ENCODE measurements at regions not wholly inside any gene's neighbourhood (a gene's known extent, or its start where the extent isn't known, plus 50 kb on each side); places are given as distances from the start of the nearest gene placed in this dataset.
"Not testable (repeated sequence)": the region's sequence is repeated elsewhere in the genome, so short reads cannot be mapped to it uniquely, and the experiment has no call there.

DNA sequence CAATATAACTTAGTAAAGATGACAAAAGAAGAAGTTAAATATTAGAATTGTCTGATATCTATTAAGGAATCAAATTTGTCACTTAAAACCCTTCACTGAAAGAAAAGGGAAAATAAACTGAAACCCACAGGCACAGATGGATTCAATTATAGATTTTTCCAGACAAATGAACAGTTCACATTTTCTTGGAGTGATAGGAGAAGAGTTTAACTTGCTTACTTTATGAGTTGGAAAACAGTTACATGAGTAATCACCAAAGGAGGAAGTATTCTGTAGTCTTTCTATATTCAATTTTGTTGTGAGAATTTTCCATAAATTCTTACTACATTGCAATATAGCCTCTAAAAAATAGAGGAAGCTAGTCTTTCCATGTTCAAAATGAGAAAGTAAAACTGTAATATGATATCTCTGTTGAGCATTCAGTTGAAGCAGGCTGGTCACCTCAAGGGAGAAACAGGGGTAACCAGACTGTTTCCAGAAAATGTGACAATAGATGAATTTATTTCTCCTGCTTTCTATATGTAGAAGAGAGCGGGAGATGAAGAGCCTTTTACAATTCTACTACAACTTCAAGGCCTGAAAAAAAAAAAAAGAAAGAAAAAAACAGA is 330.3 kb upstream of the EPHA5 start:
- intact Hi-C loops (cut with DNase I) = no loop called here
- ATAC-seq = no peak
- DNase-seq = no peak

GRCh38 chr4:65999518-65999871 is 329.2 kb upstream of the EPHA5 start:
- intact Hi-C loops (cut with DNase I) = no loop called here
- DNase-seq (no peak), ATAC-seq (no peak)

DNA sequence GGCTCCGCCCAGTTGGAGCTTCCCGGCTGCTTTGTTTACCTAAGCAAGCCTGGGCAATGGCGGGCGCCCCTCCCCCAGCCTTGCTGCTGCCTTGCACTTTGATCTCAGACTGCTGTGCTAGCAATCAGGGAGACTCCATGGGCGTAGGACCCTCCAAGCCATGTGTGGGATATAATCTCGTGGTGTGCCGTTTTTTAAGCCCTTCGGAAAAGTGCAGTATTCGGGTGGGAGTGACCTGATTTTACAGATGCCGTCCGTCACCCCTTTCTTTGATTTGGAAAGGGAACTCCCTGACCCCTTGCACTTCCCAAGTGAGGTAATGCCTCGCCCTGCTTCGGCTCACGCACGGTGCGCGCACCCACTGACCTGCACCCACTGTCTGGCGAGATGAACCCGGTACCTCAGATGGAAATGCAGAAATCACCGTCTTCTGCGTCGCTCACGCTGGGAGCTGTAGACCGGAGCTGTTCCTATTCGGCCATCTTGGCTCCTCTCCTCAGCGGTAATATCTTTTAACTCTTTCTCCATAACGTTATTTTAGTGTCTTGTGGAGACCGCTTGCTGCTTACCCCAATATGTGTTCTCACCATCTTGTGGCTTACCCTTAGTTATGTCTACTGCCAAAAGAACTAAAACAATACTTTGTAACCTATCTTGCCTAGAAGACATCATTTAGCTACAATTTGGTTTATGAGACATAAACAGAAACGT is 328.7 kb upstream of the EPHA5 start:
- DNase-seq; intact Hi-C loops (cut with DNase I); ATAC-seq: not testable (repeated sequence)

DNA sequence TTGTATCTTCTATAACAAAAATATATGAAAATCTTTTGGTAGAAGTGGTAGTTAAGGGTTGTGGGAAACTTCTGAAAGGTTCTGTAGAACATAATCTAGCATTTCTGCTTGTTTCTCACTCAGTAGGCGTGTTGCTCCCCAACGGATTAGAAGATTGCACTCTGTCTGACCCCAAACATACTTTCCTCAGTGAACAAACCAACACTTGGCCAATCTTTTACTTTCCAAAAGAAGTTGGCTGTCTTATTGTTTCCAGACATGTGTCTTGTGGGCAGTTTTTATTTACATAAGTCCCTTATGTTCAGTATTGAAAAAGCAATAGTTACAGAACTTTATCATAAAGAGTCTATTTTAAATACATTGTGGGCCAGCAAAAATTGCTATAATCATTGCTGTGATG is 312.8 kb upstream of the EPHA5 start:
- ATAC-seq = peak; percentile 48 to 63
- intact Hi-C loops (cut with DNase I) = no loop called here

DNA sequence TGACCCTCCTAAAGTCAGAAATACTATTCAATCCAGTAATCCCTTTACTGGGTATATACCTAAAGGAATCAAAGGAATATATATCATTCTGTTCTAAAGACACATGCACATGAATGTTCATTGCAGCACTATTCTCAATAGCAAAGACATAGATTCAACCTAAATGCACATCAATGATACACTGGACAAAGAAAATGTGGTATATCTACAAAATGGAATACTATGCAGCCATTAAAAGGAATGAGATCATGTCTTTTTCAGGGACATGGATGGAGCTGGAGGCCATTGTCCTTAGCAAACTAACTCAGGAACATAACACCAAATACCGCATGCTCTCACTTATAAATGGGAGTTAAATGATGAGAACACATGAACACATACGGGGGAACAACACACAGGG is 306.0 kb upstream of the EPHA5 start:
- ATAC-seq (no peak), DNase-seq (no peak)
- intact Hi-C loops (cut with DNase I) = no loop called here

More for the DNA sequence above, 312.8 kb upstream of the EPHA5 start:
- DNase-seq = no peak

DNA sequence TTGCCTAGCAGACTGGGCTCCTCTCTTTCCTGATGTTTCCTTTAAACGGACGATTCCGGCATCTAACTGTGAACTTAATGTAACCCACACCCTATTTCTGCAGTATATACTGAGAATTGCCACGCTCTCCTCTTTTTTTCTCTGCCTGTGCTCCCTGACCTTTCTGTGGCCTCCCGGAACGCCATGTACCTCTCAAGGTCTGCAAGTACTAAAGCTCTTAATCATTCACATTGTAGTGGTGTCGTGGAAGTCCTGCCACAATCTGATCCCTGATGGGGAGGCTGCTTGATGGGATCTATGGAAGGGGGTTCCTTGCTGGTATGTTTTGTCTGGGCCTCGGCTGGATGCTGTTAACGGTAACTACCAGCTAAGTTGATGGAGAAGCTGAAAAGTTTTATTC is 302.9 kb upstream of the EPHA5 start:
- no peak for ATAC-seq
- no peak for DNase-seq
- intact Hi-C loops (cut with DNase I) = no loop called here

GRCh38 chr4:65971686-65972085 is 301.4 kb upstream of the EPHA5 start:
- no peak for ATAC-seq
- intact Hi-C loops (cut with DNase I) = no loop called here

DNA sequence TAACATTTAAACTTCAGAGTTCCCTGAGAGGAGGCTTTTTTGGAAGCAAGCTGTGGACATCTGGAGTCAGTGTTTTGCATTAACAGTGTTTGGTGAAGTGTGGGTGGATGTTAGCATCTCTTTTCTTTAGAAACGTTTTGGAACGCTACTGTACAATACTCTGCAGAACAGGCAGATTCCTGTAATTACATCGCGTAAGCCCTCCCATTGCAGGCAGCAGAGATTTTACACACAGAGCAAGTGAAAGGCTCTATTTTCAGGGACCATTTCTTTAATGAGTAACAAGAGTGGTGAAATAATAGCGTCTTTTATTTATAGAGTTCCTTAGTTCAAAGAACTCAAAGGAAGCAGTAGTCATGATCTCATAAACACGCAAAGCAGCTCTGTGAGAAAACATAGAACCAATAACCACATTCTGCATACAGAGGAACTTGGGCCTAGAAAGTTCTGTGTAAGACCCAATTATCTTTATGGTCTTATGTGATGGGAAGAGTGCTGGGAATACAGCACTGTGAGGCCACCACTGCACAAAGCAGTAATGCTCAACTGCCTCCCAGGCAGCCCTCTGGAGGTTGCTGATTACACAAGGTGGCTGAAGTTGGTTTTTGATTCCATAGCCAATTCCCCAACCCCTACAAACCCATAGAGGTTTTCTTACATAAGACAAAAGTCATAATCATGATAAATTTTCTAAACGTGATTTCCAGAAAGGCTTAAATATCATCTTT is 298.7 kb upstream of the EPHA5 start:
- peak in 1 of 2 donors; percentile 68 for ATAC-seq
- no peak for DNase-seq
- intact Hi-C loops (cut with DNase I) = no loop called here

More at GRCh38 chr4:65971686-65972085, 301.4 kb upstream of the EPHA5 start:
- DNase-seq = no peak

DNA sequence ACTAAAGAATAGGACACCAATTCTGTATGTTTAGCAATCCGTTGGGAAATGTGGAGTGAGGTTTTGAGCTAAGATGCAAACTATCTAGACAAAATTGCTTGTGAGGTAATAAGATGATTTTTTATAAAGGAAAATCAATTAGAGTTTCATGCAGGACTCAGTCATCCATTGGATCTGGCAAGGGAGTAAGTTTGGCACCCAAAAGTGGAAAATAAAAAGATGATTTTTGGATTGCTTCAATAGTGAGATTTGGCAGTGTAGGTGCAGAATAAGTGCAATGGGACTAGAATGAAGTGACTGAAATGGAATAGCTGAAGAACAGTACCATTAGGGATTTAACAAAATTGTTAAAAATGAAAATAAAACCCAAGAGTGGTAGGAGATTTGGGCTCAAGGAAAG is 290.5 kb upstream of the EPHA5 start:
- intact Hi-C loops (cut with DNase I) = no loop called here
- DNase-seq (no peak), ATAC-seq (no peak)

DNA sequence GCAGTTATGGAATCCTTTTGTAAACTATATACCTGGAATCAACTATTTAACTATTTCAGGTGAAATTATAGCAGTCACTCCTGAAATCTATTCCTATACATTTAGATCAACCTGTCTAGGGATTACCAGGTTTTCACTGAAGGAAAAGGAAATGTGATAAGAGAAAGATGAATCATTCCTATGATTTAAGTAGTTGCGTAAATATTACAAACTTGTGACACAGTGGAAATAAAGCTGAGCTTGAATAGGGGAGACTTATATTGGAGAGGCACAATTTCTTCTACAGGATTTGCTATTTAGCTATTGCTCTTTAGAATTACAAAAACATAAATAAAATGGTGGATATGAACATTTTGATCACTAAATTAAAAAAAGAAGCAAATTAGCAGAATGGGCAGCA is 284.1 kb upstream of the EPHA5 start:
- DNase-seq = no peak
- intact Hi-C loops (cut with DNase I) = no loop called here
- ATAC-seq = no peak

- intact Hi-C loops (cut with DNase I) = no loop called here
- ATAC-seq (no peak), DNase-seq (no peak)
Observed at GRCh38 chr4:65951177-65951576, 280.9 kb upstream of the EPHA5 start.

GRCh38 chr4:65943076-65943475 is 272.8 kb upstream of the EPHA5 start:
- intact Hi-C loops (cut with DNase I) = no loop called here
- no peak for ATAC-seq
- DNase-seq = no peak

DNA sequence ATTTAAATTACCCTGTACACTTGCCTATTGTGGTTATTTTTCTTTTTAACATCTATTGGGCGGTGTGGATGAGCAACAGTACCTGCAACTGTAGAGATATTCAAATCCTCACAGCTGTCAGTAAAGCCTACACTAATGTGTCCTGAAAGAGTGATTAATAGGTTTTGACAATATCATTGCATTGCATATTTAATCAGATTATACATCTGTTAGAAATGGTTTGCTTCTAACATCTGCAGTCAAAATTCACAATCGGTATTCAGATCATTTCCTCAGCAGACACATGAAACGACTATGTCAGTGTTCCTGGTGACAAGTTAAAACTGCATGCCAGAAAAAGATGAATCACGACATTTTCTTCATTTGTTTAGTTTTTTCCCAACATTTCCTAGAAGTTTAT is 254.6 kb upstream of the EPHA5 start:
- no peak for DNase-seq
- no peak for ATAC-seq
- intact Hi-C loops (cut with DNase I) = no loop called here

GRCh38 chr4:65923616-65924015 is 253.3 kb upstream of the EPHA5 start:
- no peak for DNase-seq
- ATAC-seq = no peak
- intact Hi-C loops (cut with DNase I) = no loop called here

GRCh38 chr4:65921180-65921579 is 250.9 kb upstream of the EPHA5 start:
- intact Hi-C loops (cut with DNase I) = no loop called here
- ATAC-seq (no peak), DNase-seq (no peak)

- no peak for DNase-seq
- ATAC-seq = no peak
- intact Hi-C loops (cut with DNase I) = no loop called here
Observed at GRCh38 chr4:65918872-65919271, 248.6 kb upstream of the EPHA5 start.

GRCh38 chr4:65918212-65918611 is 247.9 kb upstream of the EPHA5 start:
- DNase-seq (no peak), ATAC-seq (no peak)
- intact Hi-C loops (cut with DNase I) = no loop called here

DNA sequence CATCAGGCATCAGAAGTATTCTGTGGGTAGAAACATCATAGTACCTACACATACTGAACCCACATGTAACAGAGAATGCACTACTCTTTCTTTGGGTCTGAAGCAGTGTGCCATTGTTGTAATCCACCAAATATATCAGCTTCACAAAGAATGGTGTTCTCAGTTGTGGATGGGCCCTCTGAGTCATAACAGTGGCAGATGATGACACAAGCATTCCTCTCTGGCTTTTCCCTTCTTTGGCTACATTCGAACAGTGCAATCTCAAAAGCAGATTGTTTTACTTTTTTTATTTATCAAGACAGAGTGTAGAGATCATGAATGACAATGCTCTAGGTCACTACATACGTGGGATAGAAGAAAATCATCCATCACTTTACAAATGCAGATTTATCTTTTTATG is 247.2 kb upstream of the EPHA5 start:
- DNase-seq = no peak
- no peak for ATAC-seq
- intact Hi-C loops (cut with DNase I) = no loop called here

GRCh38 chr4:65911720-65912119 is 241.4 kb upstream of the EPHA5 start:
- no peak for ATAC-seq
- intact Hi-C loops (cut with DNase I) = no loop called here
- no peak for DNase-seq

GRCh38 chr4:65893957-65894755 is 223.9 kb upstream of the EPHA5 start:
- ATAC-seq (no peak), DNase-seq (no peak)
- intact Hi-C loops (cut with DNase I) = no loop called here

All from left cardiac atrium (tissue), 4 donors.